Iris pigment epithelial cell (primary cell): ENCODE measurements at regions not wholly inside any gene's neighbourhood (a gene's known extent, or its start where the extent isn't known, plus 50 kb on each side); places are given as distances from the start of the nearest gene placed in this dataset.
"Not testable (repeated sequence)": the region's sequence is repeated elsewhere in the genome, so short reads cannot be mapped to it uniquely, and the experiment has no call there.

Experiments used
- DNase-seq: peaks from one replicate; pipeline ENCODE4 v3.0.0-alpha.2; 2011; ENCODE audit warnings: low read depth

DNA sequence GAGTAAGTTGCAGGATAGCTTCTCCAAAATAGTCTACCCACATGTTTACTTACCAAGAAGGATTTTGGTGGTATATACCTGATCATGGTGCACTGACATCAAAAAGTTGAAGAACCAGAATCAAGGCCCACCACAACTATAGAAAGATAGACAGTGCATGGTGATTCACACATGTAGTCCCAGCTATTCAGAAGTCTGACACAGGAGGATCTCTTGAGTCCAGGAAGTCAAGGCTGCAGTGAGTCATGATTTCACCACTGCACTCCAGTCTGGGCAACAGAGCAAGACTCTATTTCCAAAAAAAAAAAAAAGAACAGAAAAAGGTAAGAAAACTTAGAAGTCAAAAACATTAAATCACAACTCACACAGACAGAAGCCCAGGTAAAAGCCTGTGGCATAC, 422.2 kb upstream of the FOXG1 start:
- DNase-seq = peak; percentile 72

DNA sequence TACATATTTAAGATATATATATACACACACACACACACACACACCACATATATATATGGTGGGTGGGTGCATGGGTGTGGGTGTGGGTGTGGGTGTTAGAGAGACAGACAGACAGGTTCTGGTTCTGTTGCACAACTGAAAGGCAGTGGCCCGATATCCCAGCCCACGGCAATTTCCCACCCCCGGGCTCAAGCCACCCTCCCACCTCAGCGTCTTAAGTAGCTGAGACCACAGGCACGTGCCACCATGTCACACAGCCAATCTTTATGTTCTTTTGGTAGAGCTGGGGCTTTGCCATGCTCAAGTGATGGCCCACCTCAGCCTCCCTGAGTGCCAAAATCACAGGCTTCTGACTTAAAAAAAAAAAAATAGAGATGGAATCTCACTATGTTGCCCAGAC, 417.8 kb upstream of the FOXG1 start:
- DNase-seq = no peak

DNA sequence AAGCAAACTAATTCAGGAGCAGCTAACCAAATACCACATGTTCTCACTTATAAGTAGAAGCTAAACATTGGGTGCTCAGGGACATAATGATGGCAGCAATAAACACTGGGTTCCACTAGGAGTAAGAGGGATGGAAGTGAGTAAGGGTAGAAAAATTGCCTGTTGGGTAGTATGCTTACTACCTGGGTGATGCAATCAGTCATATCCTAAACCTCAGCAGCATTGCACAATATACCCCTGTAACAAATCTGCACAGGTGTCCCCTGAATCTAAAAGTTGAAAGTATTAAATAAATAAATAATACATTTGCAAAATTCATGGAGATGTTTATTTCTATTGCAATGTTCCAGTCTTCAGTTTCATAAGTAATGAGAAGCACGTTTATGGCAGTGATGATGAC, 409.8 kb upstream of the FOXG1 start:
- DNase-seq = no peak

DNA sequence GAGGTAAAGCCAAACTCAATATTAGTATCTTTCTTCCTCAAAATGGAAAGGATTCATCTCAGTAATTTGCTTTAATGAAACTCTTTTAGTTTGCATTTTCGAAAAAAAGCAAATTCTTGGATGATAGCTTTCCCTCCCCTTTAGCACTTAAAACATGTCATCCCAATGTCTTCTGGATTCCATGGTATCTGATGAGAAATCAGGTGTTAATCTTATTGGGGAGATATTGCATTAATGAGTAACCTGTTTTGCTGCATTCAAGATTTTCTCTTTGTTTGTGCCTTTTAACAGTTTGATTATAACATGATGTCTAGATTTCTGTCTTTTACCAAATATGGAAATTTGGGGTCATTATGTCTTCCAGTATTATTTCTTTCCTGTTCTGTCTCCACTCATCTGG, 405.1 kb upstream of the FOXG1 start:
- DNase-seq = no peak

DNA sequence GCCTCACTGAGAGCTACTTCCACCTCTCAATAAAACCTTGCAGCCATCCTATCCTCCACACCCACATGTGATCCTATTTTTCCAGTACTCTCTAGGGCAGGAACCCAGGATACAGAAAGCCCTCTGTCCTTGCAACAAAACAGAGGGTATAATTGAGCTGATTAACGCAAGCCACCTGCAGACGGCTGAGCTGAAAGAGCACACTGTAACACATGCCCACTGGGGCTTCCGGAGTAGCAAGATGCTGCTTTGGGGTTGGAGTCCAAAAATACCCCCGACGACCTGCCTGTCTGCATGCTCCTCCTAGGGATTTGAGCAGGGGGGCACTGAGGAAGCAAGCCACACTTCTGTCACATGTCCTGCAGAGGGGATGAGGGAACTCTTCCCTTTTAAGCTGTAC, 401.1 kb upstream of the FOXG1 start:
- no peak for DNase-seq

DNA sequence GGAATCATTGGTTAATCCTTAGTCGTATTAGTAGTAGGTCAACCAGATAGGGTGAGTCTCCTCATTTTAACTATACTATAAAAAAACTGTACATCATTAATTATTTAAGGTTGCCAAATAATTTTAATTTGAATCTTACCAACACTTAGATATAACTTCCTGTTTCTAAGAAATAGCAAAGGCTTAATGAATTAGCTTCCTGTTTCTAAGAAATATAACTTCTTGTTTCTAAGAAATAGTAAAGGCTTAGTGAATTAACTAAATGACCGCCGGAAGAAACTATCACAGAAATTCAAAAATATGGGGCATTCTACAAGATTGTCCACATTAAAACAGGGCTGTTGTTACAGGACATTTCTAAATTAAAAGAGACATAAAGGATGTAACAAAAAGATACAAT, 392.9 kb upstream of the FOXG1 start:
- no peak for DNase-seq

DNA sequence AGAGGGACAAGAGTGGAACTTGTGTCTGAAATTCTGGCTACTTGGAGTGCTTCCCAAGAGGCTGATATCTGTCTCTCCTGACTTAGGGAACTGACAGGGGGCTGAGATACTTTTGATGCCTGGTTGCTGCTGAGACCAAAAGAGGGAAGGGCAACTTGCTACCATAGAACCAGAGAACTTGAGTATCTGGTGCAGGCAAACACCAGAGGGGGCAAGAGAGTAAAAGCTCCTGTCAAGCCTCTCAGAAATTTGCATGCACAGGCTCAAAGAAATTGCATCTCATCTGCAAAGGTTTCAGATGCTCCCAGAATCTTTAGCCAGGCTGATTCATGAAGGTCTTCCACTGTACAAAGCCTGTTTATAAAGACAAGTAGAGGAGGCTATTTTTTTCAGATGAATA, 391.3 kb upstream of the FOXG1 start:
- DNase-seq = peak; percentile 60

DNA sequence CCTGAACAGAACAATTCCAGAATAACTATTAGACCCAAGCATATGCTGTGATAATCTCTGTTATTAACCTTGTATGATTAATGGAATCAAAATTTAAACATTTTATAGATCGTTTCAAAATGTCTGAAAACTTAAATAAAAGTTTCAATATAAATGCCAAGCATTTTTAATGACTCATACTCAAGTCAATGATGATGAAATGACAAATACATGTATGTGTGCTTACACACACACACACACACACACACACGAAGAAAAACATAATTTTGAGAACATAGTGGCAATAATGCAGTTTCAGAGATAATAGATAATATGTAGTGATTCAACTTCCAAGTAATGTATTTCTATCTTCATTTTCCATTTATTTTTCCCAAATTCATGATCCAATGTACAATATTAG, 384.9 kb upstream of the FOXG1 start:
- peak; percentile 62 for DNase-seq

DNA sequence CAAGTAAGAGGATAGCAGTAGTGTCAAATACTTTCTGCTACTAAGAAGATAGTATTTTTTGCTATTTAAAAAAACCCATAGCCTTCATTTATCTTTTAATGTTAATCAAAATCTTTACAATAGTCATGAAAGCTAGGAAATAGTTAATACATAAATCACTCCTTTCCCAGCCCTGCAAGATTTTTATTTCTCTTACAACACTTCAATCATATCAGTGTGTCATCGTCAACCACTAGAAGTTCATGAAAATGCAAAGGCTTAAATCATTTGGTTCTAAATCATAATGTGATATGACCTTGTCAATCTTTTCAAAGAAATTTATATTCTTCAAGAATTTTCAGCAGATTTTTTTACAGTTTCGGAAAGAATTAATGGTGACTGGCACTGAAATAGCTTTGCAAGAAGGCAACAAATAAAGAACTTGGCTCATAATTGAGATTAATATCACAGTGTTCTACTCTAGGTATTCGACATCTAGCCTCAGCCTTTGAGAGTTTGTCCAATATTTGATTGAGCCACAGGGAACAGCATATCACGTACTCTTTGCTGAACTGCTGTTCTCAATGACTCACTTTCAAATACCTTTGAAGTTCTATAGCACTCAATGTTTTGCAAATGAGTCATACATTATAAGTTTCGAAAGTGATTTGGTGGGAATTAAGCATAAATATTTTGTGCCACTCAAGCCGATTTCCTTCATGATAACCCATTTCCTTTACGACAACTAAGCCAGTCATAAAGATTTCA, 384.0 kb upstream of the FOXG1 start:
- DNase-seq = peak; percentile 97

DNA sequence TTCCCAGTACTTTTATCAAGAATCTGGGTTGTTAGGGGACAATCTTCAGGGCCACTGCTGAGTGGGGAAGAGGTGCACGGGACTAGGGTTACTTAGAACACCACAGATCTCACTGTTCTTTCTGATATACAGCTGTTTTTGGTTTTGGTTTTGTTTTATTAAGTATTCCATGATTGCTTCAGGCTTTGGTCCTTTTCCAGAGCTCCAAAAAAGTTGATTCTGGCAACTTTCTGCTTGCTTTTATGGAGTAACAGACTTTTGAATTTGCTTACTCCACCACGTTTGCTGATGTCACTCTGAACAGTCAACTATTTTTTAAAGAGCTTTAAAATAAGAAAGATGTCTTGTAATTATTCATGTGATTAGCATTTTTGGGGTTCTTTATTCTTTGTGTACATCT, 368.1 kb upstream of the FOXG1 start:
- no peak for DNase-seq

DNA sequence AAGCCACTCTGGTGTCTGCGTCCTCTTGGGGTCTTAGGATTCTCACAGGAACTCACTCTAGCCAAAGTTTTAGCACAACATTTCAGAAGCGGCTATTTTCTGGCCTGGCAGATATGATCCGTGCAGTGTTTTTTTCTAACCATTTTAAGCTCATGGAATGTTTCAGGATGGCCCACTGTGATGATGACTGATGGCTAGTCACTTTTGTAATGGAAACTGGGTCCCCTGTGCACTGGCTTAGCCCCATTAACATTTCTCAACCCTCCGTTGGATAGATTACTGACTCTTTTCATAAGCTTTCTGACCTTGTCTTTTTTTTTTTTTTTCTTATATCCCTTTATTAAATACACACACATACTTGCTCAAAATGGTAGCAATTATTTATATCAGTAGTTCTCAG, 364.9 kb upstream of the FOXG1 start:
- not testable (repeated sequence) for DNase-seq

DNA sequence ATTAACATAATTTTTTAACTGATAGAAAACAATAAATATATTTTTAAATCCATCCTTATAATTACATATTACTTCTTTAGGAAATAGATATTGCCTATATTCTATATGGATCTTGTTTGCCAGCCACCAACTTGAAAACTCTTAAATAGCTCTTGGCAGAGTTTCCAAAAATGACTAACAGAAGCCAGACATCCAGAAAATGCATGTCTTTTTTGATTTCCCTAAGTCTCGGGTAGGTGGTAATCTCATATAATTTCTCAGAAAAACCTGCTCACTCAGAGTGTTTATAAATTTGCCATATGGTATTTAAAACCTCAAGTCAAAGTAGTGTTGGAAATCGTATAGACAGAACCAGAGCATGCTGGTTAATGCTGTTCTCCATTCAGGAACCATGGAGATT, 360.4 kb upstream of the FOXG1 start:
- DNase-seq = peak; percentile 71

DNA sequence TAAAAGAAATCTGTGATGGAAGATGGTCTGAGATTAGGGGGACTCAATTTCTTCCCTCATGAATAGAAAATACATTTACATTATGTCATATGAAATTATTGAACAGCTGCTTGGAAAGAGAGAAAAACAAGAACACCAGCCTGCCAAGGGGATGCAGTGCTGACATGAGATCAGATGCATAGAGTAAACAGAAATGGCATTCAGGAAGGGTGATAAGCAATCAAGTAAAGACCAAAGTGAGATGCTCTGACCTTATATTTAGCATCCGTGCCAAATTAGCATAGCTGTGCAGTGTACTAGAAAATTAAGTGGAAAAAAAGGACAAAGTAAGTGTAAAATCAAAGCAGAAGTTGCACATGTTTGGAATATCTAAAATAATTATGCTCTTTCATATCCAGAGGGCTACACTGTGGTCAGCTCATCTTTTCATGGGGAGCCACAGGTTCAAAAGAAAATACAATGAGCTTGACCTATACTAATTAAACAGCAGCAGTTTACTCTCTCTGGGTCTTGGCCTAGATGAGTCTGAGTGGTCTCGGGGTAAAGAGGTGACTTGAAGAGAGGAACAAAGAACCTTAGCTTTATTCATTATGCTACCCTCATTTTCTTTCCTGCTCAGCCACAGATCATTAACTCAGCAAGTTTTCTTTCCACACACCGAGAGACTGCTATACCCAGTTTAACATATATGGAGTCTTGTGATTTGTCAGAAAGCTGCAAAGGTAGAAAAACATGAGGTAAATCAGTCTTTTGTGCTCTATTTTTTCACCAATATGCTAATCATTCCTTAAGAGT, 359.4 kb upstream of the FOXG1 start:
- no peak for DNase-seq

DNA sequence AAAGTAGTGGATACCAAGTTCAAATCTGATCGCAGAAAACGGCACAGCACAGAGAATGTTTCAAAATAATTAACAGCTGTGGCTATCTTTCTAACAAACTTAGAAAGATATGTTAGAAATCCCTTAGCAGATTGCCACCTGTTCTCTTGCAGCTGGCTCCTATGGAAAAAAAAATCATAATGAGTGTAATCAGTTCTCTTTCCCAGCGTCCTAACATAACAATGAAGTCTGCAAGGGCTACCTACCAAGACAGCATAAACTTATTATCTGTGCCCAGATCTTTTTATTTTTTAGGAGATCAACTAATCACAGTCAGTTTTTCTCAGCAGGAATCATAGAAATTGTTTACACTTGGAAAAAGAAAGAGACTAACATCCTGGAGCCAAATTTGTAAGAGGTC, 358.6 kb upstream of the FOXG1 start:
- no peak for DNase-seq

DNA sequence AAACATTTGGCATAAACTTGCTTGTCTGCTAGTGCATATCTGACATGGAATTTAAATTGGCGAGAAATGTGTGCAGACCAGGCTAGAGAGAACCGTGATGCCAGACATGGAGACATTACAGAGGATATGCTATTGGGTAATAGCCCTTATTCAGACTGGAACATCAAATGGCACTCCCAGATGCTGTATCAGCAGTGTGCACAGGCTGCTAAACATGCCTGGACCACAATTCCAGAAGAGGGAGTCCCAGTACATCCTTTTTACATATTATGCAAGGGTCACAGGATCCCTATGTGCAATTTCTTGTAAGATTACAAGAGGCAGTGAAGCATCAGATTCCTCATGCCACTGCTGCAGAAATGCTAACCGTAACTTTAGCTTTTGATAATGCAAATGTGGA, 354.5 kb upstream of the FOXG1 start:
- peak; percentile 12 for DNase-seq

DNA sequence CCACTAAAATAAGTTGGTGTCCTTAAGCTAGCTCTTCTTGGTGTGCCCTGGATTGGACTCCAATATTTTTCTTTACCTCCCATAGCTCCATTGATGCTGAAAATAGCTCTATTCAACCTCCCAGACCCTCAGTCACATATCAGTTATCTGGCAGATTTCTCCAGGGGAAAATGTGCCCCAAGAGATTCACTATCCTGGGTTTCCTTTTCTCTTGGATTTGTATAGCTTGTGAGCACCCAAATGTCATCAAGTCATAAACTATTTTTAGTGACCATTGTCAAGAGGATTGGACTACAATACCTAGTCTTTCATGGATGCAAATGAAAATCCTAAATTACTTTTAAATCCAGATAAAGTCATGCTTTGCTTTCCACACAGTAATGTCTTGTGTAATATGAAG, 339.6 kb upstream of the FOXG1 start:
- no peak for DNase-seq

DNA sequence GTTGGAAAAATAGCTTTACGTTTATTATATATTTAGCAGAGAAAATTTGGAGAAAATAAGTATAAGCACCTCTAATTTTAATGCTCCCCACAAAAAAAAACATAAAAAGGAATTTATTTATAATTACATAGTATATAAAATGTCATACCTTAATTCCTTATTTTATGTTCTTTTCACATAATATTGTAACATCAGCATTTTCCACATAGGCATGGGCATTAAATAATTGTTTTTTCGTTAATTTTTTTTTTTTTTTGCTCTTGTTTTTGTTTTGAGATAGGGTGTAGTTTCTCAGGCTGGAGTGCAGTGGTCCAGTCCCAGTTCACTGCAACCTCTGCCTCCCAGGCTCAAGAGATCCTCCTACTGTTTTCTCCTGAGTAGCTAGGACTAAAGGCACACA, 329.8 kb upstream of the FOXG1 start:
- DNase-seq = no peak

DNA sequence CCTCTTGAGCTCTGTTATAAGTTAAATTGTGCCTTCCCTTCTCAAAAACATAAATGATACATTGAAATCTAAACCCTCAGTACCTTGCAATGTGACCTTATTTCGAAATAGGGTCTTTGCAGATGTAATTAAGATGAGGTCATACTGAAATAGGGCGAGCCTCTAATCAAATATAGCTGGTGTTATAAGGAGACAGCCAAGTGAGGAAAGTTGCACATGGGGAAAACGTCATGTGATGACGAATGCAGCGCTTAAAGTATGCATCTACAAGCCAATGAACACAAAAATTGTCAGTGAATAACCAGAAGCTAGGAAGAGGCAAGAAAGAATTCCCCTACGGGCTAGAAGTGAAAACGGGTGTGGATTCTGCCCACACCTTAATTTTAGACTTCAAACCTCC, 305.2 kb upstream of the FOXG1 start:
- DNase-seq = peak; percentile 55

DNA sequence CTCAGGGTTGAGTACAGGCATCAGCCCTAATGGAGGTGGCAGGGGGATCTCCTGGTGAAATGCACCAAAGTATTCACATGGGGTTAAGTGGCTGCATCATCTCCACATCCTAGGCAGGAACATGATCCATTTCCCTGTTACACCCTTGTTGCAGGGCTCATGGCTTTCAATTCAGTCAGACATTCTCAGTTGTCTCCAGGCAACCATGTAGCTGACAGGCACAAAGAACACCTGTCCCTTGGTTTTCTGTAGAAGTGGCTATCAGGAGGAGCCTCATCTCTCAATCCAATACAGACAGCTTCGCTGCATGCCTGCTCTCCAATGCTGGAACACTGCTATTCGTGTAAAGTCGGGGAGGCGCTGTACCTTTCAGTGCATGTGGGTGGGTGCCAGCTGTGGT, 299.0 kb upstream of the FOXG1 start:
- DNase-seq = no peak

DNA sequence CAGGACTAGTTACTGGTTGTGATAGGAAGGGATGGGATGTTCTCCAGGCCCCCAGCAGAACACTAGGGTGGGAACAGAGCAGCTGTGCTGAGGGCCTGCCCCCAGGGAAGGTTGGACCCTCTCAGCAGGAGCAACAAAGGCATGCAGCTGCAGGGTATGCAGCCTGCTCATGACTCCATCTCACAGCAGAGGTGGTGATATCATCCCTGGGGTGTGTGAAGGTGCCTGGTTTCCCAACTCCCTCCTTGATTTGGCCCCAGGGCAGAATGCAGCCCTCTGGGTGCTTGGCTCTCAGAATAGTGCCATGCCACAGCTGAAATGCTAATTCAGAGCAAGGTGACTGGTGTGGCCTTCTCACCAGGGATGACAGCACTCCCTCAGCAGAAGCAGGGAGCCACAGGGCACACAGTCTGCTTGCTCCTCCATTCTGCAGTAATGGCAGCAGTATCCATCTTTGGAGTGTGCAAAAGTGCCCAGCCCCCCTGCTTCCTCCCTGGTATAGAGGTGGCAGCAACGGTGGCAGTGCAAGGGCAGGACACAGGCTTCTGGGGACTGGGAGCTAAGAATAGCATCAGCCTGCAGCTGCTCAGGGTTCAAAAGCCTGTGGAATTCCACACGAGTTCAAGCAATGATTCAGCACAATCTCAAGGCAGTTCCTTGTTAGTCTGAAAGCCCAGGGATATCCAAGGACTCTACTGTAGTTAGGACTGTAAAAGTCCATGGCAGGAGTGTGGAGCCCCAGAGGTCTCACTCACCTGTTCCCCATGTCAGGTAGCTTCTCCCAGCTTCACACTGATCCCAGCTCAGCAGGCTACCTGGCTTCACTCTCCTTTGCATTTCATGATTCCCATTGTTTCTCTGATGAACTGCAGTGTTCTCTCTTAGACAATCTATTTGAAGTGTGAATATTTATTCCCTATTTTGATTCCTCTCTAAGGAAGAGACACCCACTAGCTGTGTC, 298.1 kb upstream of the FOXG1 start:
- peak; percentile 23 for DNase-seq

DNA sequence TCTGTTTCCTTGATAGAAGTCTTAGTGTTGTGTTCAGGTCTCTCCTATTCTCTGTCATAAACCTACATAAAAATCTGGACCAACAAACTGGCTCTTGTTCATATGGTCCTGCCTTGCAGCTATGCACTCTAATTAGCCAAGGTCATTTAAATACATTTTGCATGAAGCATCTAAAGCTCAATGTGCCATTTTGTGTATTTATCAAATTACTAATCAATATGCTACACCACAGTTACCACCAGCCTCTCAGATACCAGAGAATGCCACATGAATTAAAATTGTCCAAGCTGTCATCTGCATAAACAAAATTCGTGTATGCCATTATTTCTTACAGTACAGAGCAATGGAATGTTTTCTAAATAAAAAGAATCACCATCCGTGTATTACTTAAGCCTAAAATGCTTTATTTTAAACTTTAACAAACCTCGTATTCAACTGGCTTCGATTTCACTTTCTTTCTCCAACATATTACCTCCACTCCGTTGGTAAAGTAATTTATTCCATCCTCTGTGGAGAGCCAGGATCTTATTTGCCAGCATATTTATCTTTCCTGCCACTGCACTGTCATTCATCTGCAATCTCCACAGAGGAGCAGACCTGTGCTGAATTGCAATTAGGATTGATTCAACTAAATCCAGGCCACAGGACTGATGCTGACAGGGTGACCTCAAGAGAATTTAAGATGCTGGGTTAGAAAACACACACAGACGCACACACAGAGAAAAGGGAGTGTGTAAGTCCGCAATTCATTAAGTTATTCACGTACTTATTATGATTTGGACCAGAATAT, 284.1 kb upstream of the FOXG1 start:
- no peak for DNase-seq

DNA sequence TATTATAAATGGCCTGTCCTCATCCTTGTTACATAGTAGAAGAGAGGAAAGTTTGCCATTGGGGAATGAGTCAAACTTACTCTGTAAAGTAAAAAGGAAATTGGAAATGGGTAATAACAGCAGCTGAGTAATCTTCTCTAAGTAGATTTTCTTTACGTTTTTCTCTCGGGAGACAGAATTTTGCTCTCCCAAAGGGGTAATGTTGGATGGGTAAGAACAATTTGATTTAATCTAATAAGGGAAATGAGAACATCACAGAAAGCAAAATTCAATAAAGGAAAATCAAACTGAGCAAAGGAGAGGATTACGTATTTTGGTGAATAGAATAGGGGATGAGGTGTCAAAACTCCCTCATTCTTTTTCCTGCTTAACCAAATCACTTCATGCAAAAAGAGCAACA, 283.1 kb upstream of the FOXG1 start:
- DNase-seq = no peak
